A549 (cell line): ENCODE measurements at regions not wholly inside any gene's neighbourhood (a gene's known extent, or its start where the extent isn't known, plus 50 kb on each side); places are given as distances from the start of the nearest gene placed in this dataset.
A peak's percentile ranks its signal among the peaks of the same experiment; 100 is the strongest.

ENCODE experiments used
- ATAC-seq, 2 experiments: fragments of 200-7000 bp in 1 of 2; fragments of >200 bp in 1 of 2; cut with Nextera tagmentation in 1 of 2; cut with Tn5 transposase in 1 of 2; 3 replicates each; pipeline versions ENCODE4 v1.8.0 to v1.9.1; 2018 to 2020; ENCODE audit warnings: mild to moderate bottlenecking in 1 of 2, moderate library complexity in 1 of 2
- CTCF ChIA-PET: fragments of 300-600 bp; sonication (Branson Sonifier 250); formaldehyde crosslinking; extraction: SDS; loops from one replicate; lab custom pipeline; 2021; ENCODE audit warnings: antibody characterized with exemption, inconsistent platforms; lab: Yijun Ruan, JAX
- POLR2A ChIA-PET: fragments of 350-600 bp; formaldehyde crosslinking; extraction: SDS; loops from one replicate; lab custom pipeline; 2021; ENCODE audit warnings: antibody characterized with exemption, inconsistent platforms; lab: Yijun Ruan, JAX
- DNase-seq, 2 experiments: peaks; one replicate each; pipeline versions ENCODE4 v3.0.0 to v3.0.0-alpha.2; 2011 to 2016; ENCODE audit warnings: low read depth in 1 of 2, low spot score in 1 of 2
- FAIRE-seq: peaks from 2 replicates; lab custom pipeline; 2011; peaks lifted over from hg19 to GRCh38; lab: Jason Lieb, UNC
- H3K27ac ChIP-seq, 2 experiments: fragments of >200 bp; sonication (Bioruptor Twin); formaldehyde crosslinking; 3 replicates each; pipeline ENCODE4 v1.5.1; 2016 to 2017
- H3K4me1 ChIP-seq: fragments of >200 bp; sonication (Bioruptor Twin); formaldehyde crosslinking; 3 replicates; pipeline ENCODE4 v1.6.1; 2016
- H3K4me2 ChIP-seq: fragments of >200 bp; sonication (Bioruptor Twin); formaldehyde crosslinking; 3 replicates; pipeline ENCODE4 v1.6.1; 2016
- H3K4me3 ChIP-seq: fragments of >200 bp; sonication (Bioruptor Twin); formaldehyde crosslinking; 3 replicates; pipeline ENCODE4 v1.5.1; 2016
- H3K9me3 ChIP-seq: fragments of >200 bp; sonication (Bioruptor Twin); formaldehyde crosslinking; 3 replicates; pipeline ENCODE4 v1.6.1; 2016
- CBX2 ChIP-seq: fragments of 200-600 bp; sonication (generic); IDR thresholded peaks from 2 replicates; pipeline ENCODE4 v1.6.1; 2016; ENCODE audit warnings: low read depth, mild to moderate bottlenecking, borderline replicate concordance
- CHD2 ChIP-seq: fragments of 150-350 bp; IDR thresholded peaks from 2 replicates; pipeline ENCODE4 v1.6.1; 2014; ENCODE audit warnings: low read length; ENCODE audit not compliant: partially characterized antibody
- EHF ChIP-seq: fragments of 250-450 bp; sonication (Bioruptor Pico); IDR thresholded peaks from 2 replicates; pipeline ENCODE4 v1.5.0; 2020; ENCODE audit warnings: mild to moderate bottlenecking
- ELK1 ChIP-seq: fragments of 150-350 bp; IDR thresholded peaks from 2 replicates; pipeline ENCODE4 v1.6.1; 2014; ENCODE audit warnings: low read depth, mild to moderate bottlenecking, low read length
- FOSB ChIP-seq: fragments of 250-450 bp; sonication (Bioruptor Pico); IDR thresholded peaks from 2 replicates; pipeline ENCODE4 v1.5.0; 2020; ENCODE audit warnings: mild to moderate bottlenecking, moderate library complexity
- HOXA7 ChIP-seq: fragments of 250-450 bp; sonication (Bioruptor Pico); IDR thresholded peaks from 2 replicates; pipeline ENCODE4 v1.5.0; 2020; ENCODE audit warnings: mild to moderate bottlenecking, moderate library complexity
- HOXB13 ChIP-seq: fragments of 250-450 bp; sonication (Bioruptor Pico); IDR thresholded peaks from 2 replicates; pipeline ENCODE4 v1.5.0; 2020; ENCODE audit warnings: low read depth, mild to moderate bottlenecking, moderate library complexity
- HOXB5 ChIP-seq: fragments of 250-450 bp; sonication (Bioruptor Pico); IDR thresholded peaks from 2 replicates; pipeline ENCODE4 v1.5.0; 2020; ENCODE audit warnings: mild to moderate bottlenecking, moderate library complexity
- JUN ChIP-seq, 2 experiments: fragments of >200 bp; sonication (Bioruptor Twin); formaldehyde crosslinking; IDR thresholded peaks; 2 replicates in 1 of 2; 3 replicates in 1 of 2; pipeline ENCODE4 v1.6.1; 2016 to 2017
- JUNB ChIP-seq: fragments of >200 bp; sonication (Bioruptor Twin); formaldehyde crosslinking; IDR thresholded peaks from 2 replicates; pipeline ENCODE4 v1.6.1; 2016
- KDM5A ChIP-seq: fragments of 200-600 bp; sonication (generic); IDR thresholded peaks from 2 replicates; pipeline ENCODE4 v1.6.1; 2016; ENCODE audit warnings: antibody characterized with exemption, mild to moderate bottlenecking
- MAX ChIP-seq: IDR thresholded peaks from 2 replicates; pipeline ENCODE4 v1.6.1; 2012
- NPAS2 ChIP-seq: fragments of 250-450 bp; sonication (Bioruptor Pico); IDR thresholded peaks from 2 replicates; pipeline ENCODE4 v1.8.0; 2022; ENCODE audit warnings: mild to moderate bottlenecking, moderate library complexity, borderline replicate concordance
- PBX3 ChIP-seq: IDR thresholded peaks from 2 replicates; pipeline ENCODE4 v1.6.1; 2012
- POLR2A ChIP-seq: IDR thresholded peaks from 2 replicates; pipeline ENCODE4 v1.6.1; 2012; ENCODE audit warnings: mild to moderate bottlenecking, low read length
- RAD21 ChIP-seq, 2 experiments: fragments of >200 bp in 1 of 2; sonication (Bioruptor Twin) in 1 of 2; formaldehyde crosslinking in 1 of 2; IDR thresholded peaks in 1 of 2; conservative IDR thresholded peaks in 1 of 2; 2 replicates in 1 of 2; 3 replicates in 1 of 2; pipeline ENCODE4 v1.6.1; 2012 to 2018; ENCODE audit warnings: inconsistent platforms in 1 of 2
- RCOR1 ChIP-seq: fragments of 150-350 bp; IDR thresholded peaks from 2 replicates; pipeline ENCODE4 v1.6.1; 2014; ENCODE audit warnings: antibody characterized with exemption, low read length, low read depth
- REST ChIP-seq: fragments of 200-600 bp; sonication (generic); IDR thresholded peaks from 2 replicates; pipeline ENCODE4 v1.6.1; 2016; ENCODE audit warnings: antibody characterized with exemption, mild to moderate bottlenecking, moderate library complexity
- RFX5 ChIP-seq: fragments of 450-650 bp; IDR thresholded peaks from 2 replicates; pipeline ENCODE4 v1.7.1; 2014; ENCODE audit warnings: antibody characterized with exemption, mild to moderate bottlenecking, moderate library complexity
- SMC3 ChIP-seq: fragments of >200 bp; sonication (Bioruptor Twin); formaldehyde crosslinking; IDR thresholded peaks from 3 replicates; pipeline ENCODE4 v1.6.1; 2018; ENCODE audit warnings: inconsistent platforms
- USF2 ChIP-seq: fragments of 450-650 bp; IDR thresholded peaks from 2 replicates; pipeline ENCODE4 v1.6.1; 2014; ENCODE audit warnings: antibody characterized with exemption
- ZNF302 ChIP-seq: fragments of 250-450 bp; sonication (Bioruptor Pico); IDR thresholded peaks from 2 replicates; pipeline ENCODE4 v1.9.0; 2021; ENCODE audit warnings: inconsistent platforms, mild to moderate bottlenecking, moderate library complexity
- ZSCAN20 ChIP-seq: fragments of 250-450 bp; sonication (Bioruptor Pico); IDR thresholded peaks from 2 replicates; pipeline ENCODE4 v1.8.0; 2022; ENCODE audit warnings: mild to moderate bottlenecking, moderate library complexity
- WGBS: methylation state at CpG from one replicate; pipeline ENCODE4 v1.1.6; 2017; ENCODE audit errors: missing lambda C conversion rate; 5-methylcytosine and 5-hydroxymethylcytosine counted together

GRCh38 chr14:56351861-56352260 lies 227.7 kb upstream of the TMEM260 start:
- H3K4me3 ChIP-seq = no peak overlapping the region
- TF ChIP-seq USF2 (no peak), HOXB5 (CRISPR knock-in tag) (no peak), MAX (no peak), HOXA7 (CRISPR knock-in tag) (no peak), NPAS2 (CRISPR knock-in tag) (no peak), CBX2 (no peak), JUNB (no peak)
- H3K27ac ChIP-seq = no peak overlapping the region
- FAIRE-seq (no peak), ATAC-seq (peak; percentile 19 to 24; a peak in 1 of 6 replicates), DNase-seq (peak in 1 of 2 experiments; percentile 4)
- H3K9me3 ChIP-seq = no peaks in the 10 kb centered on the region; the same call in 2 of the 3 replicates
- H3K4me1 ChIP-seq = no peaks in the 10 kb centered on the region
- 39% methylated on average over 4 of the region's 4 CpGs for WGBS
- H3K4me2 ChIP-seq = no peak overlapping the region
- POLR2A ChIA-PET = no interaction called here
- CTCF ChIA-PET = interaction anchor here (1.0 to 1.2 kb wide), 3 partner anchors 11 to 914 kb away, joined by 4 read pairs; no protein-coding TSS in a partner anchor

- Histone ChIP-seq H3K9me3 (no peaks in the 10 kb centered on the region; the same call in 2 of the 3 replicates), H3K4me2 (no peak overlapping the region), H3K4me3 (no peak overlapping the region), H3K4me1 (no peaks in the 10 kb centered on the region), H3K27ac (no peak overlapping the region)
- CTCF ChIA-PET = interaction anchor here (1.2 to 1.7 kb wide), 4 partner anchors 13 to 15 kb away, joined by 3 to 4 read pairs (median 4); no protein-coding TSS in a partner anchor
- no peak for FAIRE-seq
- POLR2A ChIA-PET = no interaction called here
- 55% methylated on average over 2 of the region's 2 CpGs for WGBS
- no peak for TF ChIP-seq FOSB (CRISPR knock-in tag)
- TF ChIP-seq ZSCAN20 (CRISPR knock-in tag) = no peak
- TF ChIP-seq POLR2A = no peak
- TF ChIP-seq KDM5A = no peak
- no peak for TF ChIP-seq RCOR1
- no peak for TF ChIP-seq USF2
- TF ChIP-seq RFX5 = no peak
- TF ChIP-seq CHD2 = no peak
- TF ChIP-seq HOXB13 (CRISPR knock-in tag) = no peak
- no peak for TF ChIP-seq ELK1
- no peak for TF ChIP-seq RAD21 (conservative IDR thresholded peaks at IDR 0.05 in 1 of 2, IDR thresholded peaks at IDR 0.05 in 1 of 2)
- no peak for TF ChIP-seq JUN (IDR thresholded peaks at IDR 0.05)
- no peak for TF ChIP-seq REST
- no peak for TF ChIP-seq ZNF302
- TF ChIP-seq PBX3 = no peak
- no peak for TF ChIP-seq SMC3
- no peak for TF ChIP-seq EHF
- DNase-seq = no peak
- no peak for ATAC-seq
These were observed 226.6 kb upstream of the TMEM260 start for GRCh38 chr14:56352999-56353398.
